ENCODE measurements at regions not wholly inside any gene's neighbourhood (a gene's known extent, or its start where the extent isn't known, plus 50 kb on each side); places are given as distances from the start of the nearest gene placed in this dataset.
"Not testable (repeated sequence)": the region's sequence is repeated elsewhere in the genome, so short reads cannot be mapped to it uniquely, and the experiment has no call there.

GRCh38 chr1:173342736-173343135 is 134.4 kb upstream of the PRDX6 start:
- no peak for DNase-seq (ENCODE audit: low read depth)

DNA sequence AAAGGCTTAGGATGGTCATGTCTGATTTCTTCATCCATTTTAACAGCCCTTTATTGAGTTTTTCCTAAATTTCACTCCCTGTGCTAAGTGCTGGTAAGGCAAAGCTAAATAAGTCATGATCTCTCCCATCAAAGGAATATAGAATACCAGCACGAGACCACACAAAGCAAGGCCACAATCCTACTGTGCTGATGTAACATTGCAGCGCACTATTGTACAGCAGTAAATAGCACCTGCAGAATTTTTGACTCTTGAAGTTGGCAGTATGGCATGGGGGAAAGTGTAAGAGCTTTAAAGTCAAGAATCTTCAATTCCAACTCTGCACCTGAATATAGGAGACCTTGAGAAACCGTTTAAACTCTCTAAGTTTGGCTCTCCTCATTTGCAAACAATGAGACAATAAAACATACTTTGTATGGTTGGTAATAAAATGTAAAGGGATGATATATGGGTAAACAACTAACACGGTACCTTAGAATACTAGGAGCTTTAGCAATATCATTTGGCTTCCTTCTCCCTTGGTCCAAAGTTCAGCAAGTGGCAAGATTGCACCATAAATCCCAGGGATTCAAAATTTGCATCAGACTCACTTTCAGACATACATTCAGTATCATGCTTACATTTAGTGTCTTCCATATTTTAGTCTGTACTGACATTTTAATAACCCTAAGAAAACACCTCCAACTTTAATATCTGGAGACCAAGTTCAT is 132.9 kb upstream of the PRDX6 start:
- DNase-seq (ENCODE audit: low read depth): no peak

- no peak for DNase-seq (ENCODE audit: low read depth)
Observed at GRCh38 chr1:173347282-173347818, 129.8 kb upstream of the PRDX6 start.

GRCh38 chr1:173352635-173353034 is 124.5 kb upstream of the PRDX6 start:
- DNase-seq (ENCODE audit: low read depth): not testable (repeated sequence)

DNA sequence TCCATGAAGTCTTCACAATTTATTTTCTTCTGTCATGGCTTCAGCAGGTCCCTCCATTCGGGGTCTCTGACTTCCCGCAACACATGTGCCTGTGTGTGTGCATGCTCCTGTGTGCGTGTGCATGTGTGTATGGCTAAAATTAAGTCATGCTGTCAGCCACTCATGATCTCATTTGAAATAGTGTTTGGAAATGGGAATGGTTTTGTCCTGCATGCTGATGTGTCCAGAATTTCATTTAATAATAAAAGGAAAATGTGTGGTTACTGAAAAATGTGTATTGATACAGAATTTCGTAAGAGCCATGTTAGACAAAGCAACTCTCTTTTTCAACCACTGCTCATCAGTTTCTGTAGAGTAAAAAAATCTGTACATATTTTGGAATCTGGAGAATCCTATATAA is 123.8 kb upstream of the PRDX6 start:
- DNase-seq (ENCODE audit: low read depth): no peak

GRCh38 chr1:173354937-173355280 is 122.2 kb upstream of the PRDX6 start:
- no peak for DNase-seq (ENCODE audit: low read depth)

DNA sequence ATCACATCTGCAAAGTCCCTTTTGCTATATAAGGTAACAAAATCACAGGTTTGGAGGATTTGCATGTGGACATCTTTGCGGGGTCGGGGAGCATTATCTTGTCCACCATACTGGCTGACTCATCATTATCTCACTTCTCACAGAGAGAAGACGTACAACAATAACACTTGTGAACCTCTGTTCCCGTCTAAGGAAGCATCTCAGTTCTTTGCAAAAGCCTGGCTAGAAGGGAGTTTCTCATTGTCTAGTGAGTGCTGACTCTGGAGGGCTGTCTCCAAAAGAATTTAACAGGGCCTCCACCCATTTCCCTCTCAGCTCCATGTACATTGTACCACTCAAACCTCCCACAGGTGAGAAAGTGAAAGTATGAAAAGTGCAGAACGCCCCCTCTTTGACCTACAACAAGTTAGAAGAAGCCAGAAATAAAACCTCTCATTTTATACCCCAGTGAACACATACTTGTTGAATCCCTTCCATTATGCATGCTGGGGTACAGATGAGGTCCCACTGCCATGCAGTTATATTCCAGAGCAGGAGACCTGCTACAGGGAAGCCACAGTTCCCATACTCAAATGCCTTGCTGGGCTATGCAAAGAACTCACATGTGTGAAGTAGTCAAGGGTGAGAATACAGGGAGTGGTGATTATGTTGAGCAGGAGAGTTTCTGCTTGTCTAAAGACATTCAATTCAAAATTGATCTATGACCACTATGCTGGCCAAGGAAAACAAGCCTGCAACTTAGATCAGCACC is 121.7 kb upstream of the PRDX6 start:
- DNase-seq (ENCODE audit: low read depth): no peak

DNA sequence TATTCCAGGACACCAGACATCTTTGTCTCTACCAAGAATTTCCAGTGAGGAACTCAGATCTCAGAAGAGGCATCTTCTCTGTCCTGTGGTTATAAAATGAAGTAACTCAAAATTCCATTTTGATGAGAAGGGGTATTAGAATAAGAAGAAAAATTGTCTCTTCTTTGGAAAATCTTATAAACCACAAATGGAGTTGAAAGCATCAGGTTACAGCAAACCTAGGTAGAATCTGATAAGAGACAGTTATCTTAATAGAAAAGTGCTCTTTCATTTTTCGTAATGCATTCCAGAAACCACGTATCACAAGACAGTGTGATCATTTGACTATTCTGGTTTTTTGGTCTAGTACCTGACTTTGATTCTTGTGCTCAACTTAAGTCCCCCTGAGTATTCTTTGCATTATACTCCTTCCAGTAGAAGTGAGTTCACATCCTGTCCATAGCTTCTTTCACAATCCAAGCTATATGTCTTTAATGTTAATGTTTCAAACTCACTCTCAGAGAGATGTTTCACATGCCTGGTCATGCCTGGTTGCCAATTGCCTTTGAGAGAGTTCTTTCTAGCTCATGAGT is 120.9 kb upstream of the PRDX6 start:
- DNase-seq (ENCODE audit: low read depth): no peak

GRCh38 chr1:173360487-173361063 is 116.6 kb upstream of the PRDX6 start:
- DNase-seq (ENCODE audit: low read depth): no peak

DNA sequence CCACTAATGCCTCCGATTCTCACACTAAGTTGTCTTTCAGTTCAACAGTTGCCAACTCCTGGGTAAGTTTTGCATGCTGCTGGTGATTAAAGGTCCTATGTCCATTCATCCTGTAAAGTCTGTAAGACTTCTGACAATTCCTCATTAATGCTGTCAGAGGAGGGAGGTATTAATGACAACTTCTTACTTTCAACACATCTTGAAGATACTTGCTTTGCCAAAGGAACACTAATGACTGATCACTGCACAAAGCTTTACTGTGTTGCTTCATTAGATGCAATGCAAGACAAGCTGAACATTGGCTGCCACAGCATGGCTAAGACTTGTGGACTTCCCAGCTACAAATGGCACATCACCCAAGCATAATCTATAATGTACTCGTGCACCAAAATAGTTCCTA is 114.6 kb upstream of the PRDX6 start:
- no peak for DNase-seq (ENCODE audit: low read depth)

DNA sequence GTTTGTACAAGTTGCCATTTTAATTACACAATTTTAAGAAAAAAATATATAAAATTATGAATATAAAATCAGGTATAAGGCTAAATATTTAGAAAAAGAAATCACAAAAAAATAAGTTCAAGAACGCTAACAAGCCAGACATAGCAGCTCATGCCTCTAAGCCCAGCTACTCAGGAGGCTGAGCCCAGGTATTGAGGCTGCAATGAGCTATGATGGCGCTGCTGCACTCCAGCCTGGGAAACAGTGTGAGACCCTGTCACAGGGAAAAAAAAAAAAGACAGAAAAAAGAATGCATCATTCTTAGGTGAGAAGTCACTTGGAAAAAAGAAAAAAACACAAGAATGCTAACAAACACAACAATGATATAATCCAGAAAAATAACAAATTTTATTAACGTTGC is 112.3 kb upstream of the PRDX6 start:
- DNase-seq (ENCODE audit: low read depth): no peak

GRCh38 chr1:173365341-173365740 is 111.8 kb upstream of the PRDX6 start:
- no peak for DNase-seq (ENCODE audit: low read depth)

DNA sequence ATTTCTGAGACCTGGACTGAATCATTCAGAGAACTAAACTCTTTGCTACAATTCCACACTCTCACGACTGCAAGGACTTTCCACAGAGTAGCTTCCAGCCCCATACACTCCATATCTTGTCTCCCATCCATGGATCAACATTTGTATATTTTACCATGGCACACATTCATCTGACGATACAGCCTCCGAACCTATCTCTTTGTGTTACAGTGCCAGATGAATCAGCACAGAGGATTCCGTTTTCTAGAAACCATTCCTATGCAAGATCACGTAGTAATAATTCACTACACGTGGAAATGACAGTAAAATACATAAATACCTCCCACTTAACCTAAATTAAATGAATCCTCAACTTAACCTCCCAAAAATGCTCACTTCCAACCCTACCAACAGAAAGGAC is 110.0 kb upstream of the PRDX6 start:
- DNase-seq (ENCODE audit: low read depth): no peak

- not testable (repeated sequence) for DNase-seq (ENCODE audit: low read depth)
Observed at GRCh38 chr1:173370586-173370985, 106.5 kb upstream of the PRDX6 start.

DNA sequence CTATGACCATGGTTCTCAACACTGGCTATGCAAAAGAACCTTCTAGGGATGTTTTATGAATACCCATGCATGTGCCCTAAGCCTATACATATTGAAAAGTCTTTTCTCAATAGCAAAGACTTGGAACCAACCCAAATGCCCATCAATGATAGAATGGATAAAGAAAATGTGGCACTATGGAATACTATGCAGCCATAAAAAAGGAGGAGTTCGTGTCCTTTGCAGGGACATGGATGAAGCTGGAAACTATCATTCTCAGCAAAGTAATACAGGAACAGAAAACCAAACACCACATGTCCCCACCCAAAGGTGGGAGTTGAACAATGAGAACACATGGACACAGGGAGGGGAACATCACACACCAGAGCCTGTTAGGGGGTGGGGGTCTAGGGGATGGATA is 101.1 kb upstream of the PRDX6 start:
- DNase-seq (ENCODE audit: low read depth): not testable (repeated sequence)

DNA sequence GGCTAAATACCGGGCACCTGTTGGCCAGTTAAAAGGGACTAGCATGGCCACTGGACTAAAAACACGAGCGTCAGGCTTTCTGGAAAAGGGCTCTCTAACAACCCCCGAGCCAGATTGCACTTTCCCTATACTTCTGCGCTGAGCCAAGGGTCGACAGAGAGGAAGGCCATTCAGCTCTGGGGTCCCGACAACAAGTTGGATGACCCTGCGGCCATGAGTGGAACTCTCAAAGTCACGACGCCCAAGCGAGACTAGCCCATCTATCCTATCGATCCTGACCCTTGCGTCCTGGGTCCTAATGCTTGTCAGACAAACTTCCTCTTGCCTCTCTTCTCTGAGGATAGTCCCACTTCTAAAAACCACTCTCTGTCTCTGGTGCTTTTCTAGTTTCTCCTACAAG is 99.9 kb upstream of the PRDX6 start:
- DNase-seq (ENCODE audit: low read depth): no peak

DNA sequence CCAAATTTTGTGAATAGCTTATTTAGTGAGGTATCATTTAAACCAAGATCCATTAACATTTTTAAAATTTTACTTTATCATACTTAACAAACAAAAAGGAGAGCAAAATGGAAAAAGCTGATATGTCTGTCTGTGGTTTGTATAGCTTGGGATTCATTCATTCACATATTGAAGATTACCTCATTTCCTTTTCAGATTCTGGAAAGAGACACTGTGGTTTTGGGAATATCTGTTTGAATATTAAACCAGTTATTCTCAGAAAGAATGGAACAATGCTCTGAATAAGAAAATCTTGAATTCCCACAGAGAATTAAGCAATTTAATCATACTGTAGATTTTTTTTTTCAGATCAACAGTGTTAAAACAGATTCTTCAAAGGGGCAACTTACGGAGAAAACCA is 93.8 kb upstream of the PRDX6 start:
- DNase-seq (ENCODE audit: low read depth): no peak

DNA sequence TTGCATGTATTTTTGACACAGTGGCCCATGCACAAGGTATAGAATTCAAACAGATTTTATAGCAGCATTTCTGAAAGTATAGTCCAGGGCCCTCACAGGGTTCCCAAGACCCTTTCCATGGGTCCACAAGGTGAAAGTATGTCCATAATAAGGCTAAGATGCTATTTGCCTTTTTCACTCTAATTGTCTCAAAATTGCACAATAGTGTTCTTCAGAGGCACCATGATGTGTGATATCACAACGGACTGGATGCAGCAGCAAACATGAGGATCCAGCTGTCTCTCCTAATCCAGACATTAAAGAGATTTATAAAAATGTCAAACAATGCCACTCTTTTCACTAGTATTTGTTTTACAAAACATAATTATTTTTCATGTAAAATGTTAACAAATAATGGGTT is 88.8 kb upstream of the PRDX6 start:
- no peak for DNase-seq (ENCODE audit: low read depth)

DNA sequence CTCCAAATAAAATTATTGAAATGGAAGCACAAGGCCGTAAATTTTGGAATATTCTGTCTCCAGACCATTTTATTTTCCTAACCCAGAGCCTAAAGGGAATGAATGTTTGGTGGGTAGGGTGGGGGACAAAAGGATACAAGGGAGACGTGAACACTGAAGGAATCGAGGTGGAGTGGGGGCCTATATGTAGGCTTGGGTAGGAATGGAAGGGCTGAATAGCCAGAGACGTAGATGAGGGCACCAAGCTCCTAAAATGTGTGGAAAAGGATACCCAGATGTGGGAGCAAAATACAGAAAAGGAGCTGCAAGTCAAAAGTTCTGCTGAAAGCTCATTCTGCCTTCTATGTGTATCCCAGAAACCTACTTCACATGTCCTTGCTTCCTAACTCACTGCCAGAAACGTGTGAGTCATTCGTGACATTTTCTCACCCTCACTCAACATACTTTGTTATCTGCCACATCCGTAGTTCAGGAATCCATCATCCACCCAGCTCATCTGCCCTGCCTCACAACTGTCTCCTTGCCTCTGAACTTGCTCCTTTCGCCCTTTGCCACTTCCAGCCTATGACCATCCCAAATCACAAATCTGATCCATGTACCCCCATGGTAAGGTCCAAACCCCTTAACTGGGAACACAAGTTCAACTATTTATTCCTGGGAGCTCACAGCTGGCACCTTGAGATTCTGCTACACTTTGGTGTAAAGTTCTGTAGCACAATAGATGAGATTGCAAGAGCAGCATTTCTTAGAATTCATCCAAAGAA is 84.1 kb upstream of the PRDX6 start:
- DNase-seq (ENCODE audit: low read depth): no peak

DNA sequence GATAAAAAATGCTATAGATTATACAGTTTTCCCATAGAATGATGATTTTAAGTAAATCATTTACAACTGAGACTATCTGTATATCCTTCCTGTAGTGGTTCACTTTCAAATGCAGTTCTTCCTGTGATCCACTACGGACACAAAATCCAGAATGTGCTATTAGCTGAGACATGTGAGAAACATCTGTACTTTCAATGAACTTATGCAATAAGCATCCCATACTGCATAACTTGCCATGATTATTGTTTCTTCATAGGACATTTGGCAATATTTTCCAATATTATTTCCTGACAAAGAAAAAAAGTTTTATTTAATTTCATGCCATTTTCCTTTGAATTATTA is 83.5 kb upstream of the PRDX6 start:
- DNase-seq (ENCODE audit: low read depth): no peak

- DNase-seq (ENCODE audit: low read depth): not testable (repeated sequence)
Observed at GRCh38 chr1:173394813-173395212, 82.3 kb upstream of the PRDX6 start.

GRCh38 chr1:173395762-173396161 is 81.4 kb upstream of the PRDX6 start:
- DNase-seq (ENCODE audit: low read depth): no peak

Measured in T follicular helper cell (primary cell).